Testis (tissue), 2 donors: ENCODE measurements at regions not wholly inside any gene's neighbourhood (a gene's known extent, or its start where the extent isn't known, plus 50 kb on each side); places are given as distances from the start of the nearest gene placed in this dataset.

Source experiments
- CTCF ChIP-seq, 3 experiments: fragments of 450-650 bp in 2 of 3; fragments of 200-600 bp in 1 of 3; sonication (generic) in 1 of 3; IDR thresholded peaks; one replicate each; pipeline ENCODE4 v1.5.1; 2016 to 2019; ENCODE audit warnings: antibody characterized with exemption in 3 of 3, mild to moderate bottlenecking in 2 of 3, moderate library complexity in 1 of 3
- POLR2A ChIP-seq: fragments of 450-650 bp; IDR thresholded peaks from one replicate; pipeline ENCODE4 v1.6.1; 2017; ENCODE audit warnings: antibody characterized with exemption, mild to moderate bottlenecking, moderate library complexity

GRCh38 chr19:34017601-34018000, 154.7 kb upstream of the LSM14A start:
- TF ChIP-seq POLR2A (no peak), CTCF (IDR thresholded peaks at IDR 0.05) (no peak)
